ENCODE measurements at regions not wholly inside any gene's neighbourhood (a gene's known extent, or its start where the extent isn't known, plus 50 kb on each side); places are given as distances from the start of the nearest gene placed in this dataset.

GRCh38 chr1:221045151-221045550, 165.9 kb downstream of the HLX start:
- TF ChIP-seq MZF1 (CRISPR knock-in tag; IDR thresholded peaks at IDR 0.05; ENCODE audit: borderline replicate concordance) (no peak), SMARCE1 (IDR thresholded peaks at IDR 0.05; ENCODE audit: borderline replicate concordance) (no peak), USF2 (IDR thresholded peaks at IDR 0.05; ENCODE audit: low read depth, low read length) (no peak), USF2 (CRISPR knock-in tag; IDR thresholded peaks at IDR 0.05; ENCODE audit: borderline replicate concordance) (no peak)

Measured in HepG2 (cell line).